Keratinocyte (primary cell): ENCODE measurements at regions not wholly inside any gene's neighbourhood (a gene's known extent, or its start where the extent isn't known, plus 50 kb on each side); places are given as distances from the start of the nearest gene placed in this dataset.

Source experiments
- DNase-seq: peaks from one replicate; pipeline ENCODE4 v3.0.0-alpha.2; 2011; ENCODE audit warnings: low read depth, missing footprints, low spot score
- FAIRE-seq: peaks from 2 replicates; lab custom pipeline; 2011; peaks lifted over from hg19 to GRCh38; lab: Jason Lieb, UNC
- H2AFZ ChIP-seq: 2 replicates; pipeline ENCODE4 v1.6.0; 2012; ENCODE audit warnings: low read length, control low read depth, inconsistent platforms; ENCODE audit not compliant: control insufficient read depth
- H3K27ac ChIP-seq: 2 replicates; pipeline ENCODE4 v1.5.1; 2011; ENCODE audit warnings: low read length; ENCODE audit not compliant: control insufficient read depth, insufficient read depth
- H3K27me3 ChIP-seq: 3 replicates; pipeline ENCODE4 v1.6.0; 2011; ENCODE audit warnings: low read length; ENCODE audit not compliant: control insufficient read depth, insufficient read depth; ENCODE audit errors: extremely low read depth
- H3K36me3 ChIP-seq, 2 experiments: 2 replicates in 1 of 2; 3 replicates in 1 of 2; pipeline ENCODE4 v1.5.1; 2011; ENCODE audit warnings: low read length in 2 of 2, mild to moderate bottlenecking in 1 of 2; ENCODE audit not compliant: control insufficient read depth in 2 of 2, insufficient read depth in 2 of 2; ENCODE audit errors: extremely low read depth in 1 of 2
- H3K4me1 ChIP-seq: 3 replicates; pipeline ENCODE4 v1.5.1; 2011; ENCODE audit warnings: low read length; ENCODE audit not compliant: control insufficient read depth, insufficient read depth; ENCODE audit errors: extremely low read depth
- H3K4me2 ChIP-seq: 3 replicates; pipeline ENCODE4 v1.6.0; 2011; ENCODE audit warnings: low read depth, low read length; ENCODE audit not compliant: control insufficient read depth, insufficient read depth; ENCODE audit errors: extremely low read depth
- H3K4me3 ChIP-seq, 3 experiments: fragments of 200-600 bp in 1 of 3; sonication (generic) in 1 of 3; 2 replicates in 2 of 3; 3 replicates in 1 of 3; pipeline ENCODE4 v1.5.1; 2011 to 2016; ENCODE audit warnings: low read length in 3 of 3, mild to moderate bottlenecking in 3 of 3, control low read depth in 2 of 3, inconsistent platforms in 1 of 3, low read depth in 1 of 3, mixed read lengths in 1 of 3, mixed run types in 1 of 3, moderate library complexity in 1 of 3; ENCODE audit not compliant: control insufficient read depth in 2 of 3, insufficient read depth in 2 of 3; ENCODE audit errors: extremely low read depth in 1 of 3
- H3K79me2 ChIP-seq: 2 replicates; pipeline ENCODE4 v1.6.0; 2012; ENCODE audit warnings: low read length; ENCODE audit not compliant: control insufficient read depth, insufficient read depth
- H3K9ac ChIP-seq: 3 replicates; pipeline ENCODE4 v1.6.0; 2011; ENCODE audit warnings: low read length; ENCODE audit not compliant: control insufficient read depth, insufficient read depth; ENCODE audit errors: extremely low read depth
- H3K9me1 ChIP-seq: 3 replicates; pipeline ENCODE4 v1.6.0; 2011; ENCODE audit warnings: low read length; ENCODE audit not compliant: control insufficient read depth, insufficient read depth; ENCODE audit errors: extremely low read depth
- H3K9me3 ChIP-seq: 2 replicates; pipeline ENCODE4 v1.5.1; 2012; ENCODE audit warnings: low read depth, low read length; ENCODE audit not compliant: control insufficient read depth
- H4K20me1 ChIP-seq: 3 replicates; pipeline ENCODE4 v1.6.0; 2011; ENCODE audit warnings: low read length; ENCODE audit not compliant: control insufficient read depth, insufficient read depth; ENCODE audit errors: extremely low read depth
- CTCF ChIP-seq, 3 experiments: IDR thresholded peaks in 1 of 3; conservative IDR thresholded peaks in 1 of 3; optimal IDR thresholded peaks in 1 of 3; 2 replicates in 2 of 3; 3 replicates in 1 of 3; pipeline versions ENCODE3 to v1.5.1; 2011; ENCODE audit warnings: low read length in 3 of 3, mild to moderate bottlenecking in 3 of 3, moderate library complexity in 2 of 3, control low read depth in 1 of 3, inconsistent platforms in 1 of 3; ENCODE audit not compliant: insufficient read depth in 2 of 3; ENCODE audit errors: extremely low read depth in 1 of 3
- EZH2 ChIP-seq: IDR thresholded peaks from one replicate; pipeline ENCODE4 v1.6.1; 2012; ENCODE audit warnings: inconsistent platforms, mild to moderate bottlenecking, low read length, moderate library complexity
- dilution Hi-C: fragments of 300-500 bp; cut with MboI; formaldehyde crosslinking; loops from one replicate; pipeline ENCODE4 v1.7.0; 2020; ENCODE audit warnings: low sequenced_read_pairs; ENCODE audit not compliant: extremely low pct_ligation_motif_present

GRCh38 chr20:24116611-24117010 is 128.0 kb upstream of the GGTLC1 start:
- TF ChIP-seq CTCF (optimal IDR thresholded peaks at IDR 0.05 in 1 of 3, IDR thresholded peaks at IDR 0.05 in 1 of 3, conservative IDR thresholded peaks at IDR 0.05 in 1 of 3; ENCODE audit: extremely low read depth in 1 of 3, insufficient read depth in 2 of 3, low read length in 3 of 3) = no peak
- TF ChIP-seq EZH2 = no peak
- H3K9me1 ChIP-seq = no peaks in the 10 kb centered on the region
- DNase-seq (no peak), FAIRE-seq (no peak)
- no peaks in the 10 kb centered on the region for H4K20me1 ChIP-seq
- dilution Hi-C loops = no loop called here
- no peak overlapping the region for H3K4me3 ChIP-seq
- H3K9ac ChIP-seq = no peak overlapping the region
- H3K36me3 ChIP-seq = no peaks in the 10 kb centered on the region
- H3K4me2 ChIP-seq = no peak overlapping the region
- H3K27ac ChIP-seq = no peak overlapping the region
- peaks cover 11% of the 10 kb centered on the region for H3K4me1 ChIP-seq
- H3K9me3 ChIP-seq = no peaks in the 10 kb centered on the region
- H3K27me3 ChIP-seq = no peaks in the 10 kb centered on the region
- H2AFZ ChIP-seq = no peak overlapping the region
- no peaks in the 10 kb centered on the region for H3K79me2 ChIP-seq

GRCh38 chr20:24112360-24112759 is 123.8 kb upstream of the GGTLC1 start:
- no peaks in the 10 kb centered on the region for H3K4me1 ChIP-seq
- H3K9me3 ChIP-seq = no peaks in the 10 kb centered on the region
- no peaks in the 10 kb centered on the region for H4K20me1 ChIP-seq
- no peak overlapping the region for H3K4me3 ChIP-seq
- DNase-seq = no peak
- H3K4me2 ChIP-seq = no peak overlapping the region
- no peak overlapping the region for H3K27ac ChIP-seq
- TF ChIP-seq EZH2 = no peak
- TF ChIP-seq CTCF (optimal IDR thresholded peaks at IDR 0.05 in 1 of 3, IDR thresholded peaks at IDR 0.05 in 1 of 3, conservative IDR thresholded peaks at IDR 0.05 in 1 of 3; ENCODE audit: extremely low read depth in 1 of 3, insufficient read depth in 2 of 3, low read length in 3 of 3) = peak in 1 of 3 experiments; percentile 40
- no peaks in the 10 kb centered on the region for H3K9me1 ChIP-seq
- no peak overlapping the region for H3K9ac ChIP-seq
- H3K36me3 ChIP-seq = no peaks in the 10 kb centered on the region
- H3K79me2 ChIP-seq = no peaks in the 10 kb centered on the region
- no peak for FAIRE-seq
- no peaks in the 10 kb centered on the region for H3K27me3 ChIP-seq
- dilution Hi-C loops = no loop called here
- H2AFZ ChIP-seq = no peak overlapping the region
